Testis (tissue), 2 donors: ENCODE measurements at regions not wholly inside any gene's neighbourhood (a gene's known extent, or its start where the extent isn't known, plus 50 kb on each side); places are given as distances from the start of the nearest gene placed in this dataset.

ENCODE experiments used
- POLR2A ChIP-seq: fragments of 450-650 bp; IDR thresholded peaks from one replicate; pipeline ENCODE4 v1.6.1; 2017; ENCODE audit warnings: antibody characterized with exemption, mild to moderate bottlenecking, moderate library complexity
- TF ChIP-seq, protein P1 (sequence below), 3 experiments: fragments of 450-650 bp in 2 of 3; fragments of 200-600 bp in 1 of 3; sonication (generic) in 1 of 3; IDR thresholded peaks; one replicate each; pipeline ENCODE4 v1.5.1; 2016 to 2019; ENCODE audit warnings: antibody characterized with exemption in 3 of 3, mild to moderate bottlenecking in 2 of 3, moderate library complexity in 1 of 3

DNA sequence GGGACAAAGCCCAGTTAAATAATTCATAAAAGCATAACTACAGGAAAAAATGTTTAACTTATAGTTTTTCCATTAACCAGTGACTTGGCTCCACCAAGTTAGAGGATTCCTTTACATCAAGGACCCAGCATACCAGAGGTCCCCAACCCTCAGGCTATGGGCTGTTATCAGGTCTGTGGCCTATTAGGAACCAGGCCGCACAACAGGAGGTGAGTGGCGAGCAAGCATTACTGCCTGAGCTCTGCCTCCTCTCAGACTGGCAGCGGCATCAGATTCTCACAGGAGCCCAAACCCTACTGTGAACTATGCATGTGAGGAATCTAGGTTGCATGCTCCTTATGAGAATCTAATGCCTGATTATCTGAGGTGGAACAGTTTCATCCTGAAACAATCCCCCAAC, 303.1 kb downstream of the ELAVL2 start:
- TF ChIP-seq, protein P1, sequence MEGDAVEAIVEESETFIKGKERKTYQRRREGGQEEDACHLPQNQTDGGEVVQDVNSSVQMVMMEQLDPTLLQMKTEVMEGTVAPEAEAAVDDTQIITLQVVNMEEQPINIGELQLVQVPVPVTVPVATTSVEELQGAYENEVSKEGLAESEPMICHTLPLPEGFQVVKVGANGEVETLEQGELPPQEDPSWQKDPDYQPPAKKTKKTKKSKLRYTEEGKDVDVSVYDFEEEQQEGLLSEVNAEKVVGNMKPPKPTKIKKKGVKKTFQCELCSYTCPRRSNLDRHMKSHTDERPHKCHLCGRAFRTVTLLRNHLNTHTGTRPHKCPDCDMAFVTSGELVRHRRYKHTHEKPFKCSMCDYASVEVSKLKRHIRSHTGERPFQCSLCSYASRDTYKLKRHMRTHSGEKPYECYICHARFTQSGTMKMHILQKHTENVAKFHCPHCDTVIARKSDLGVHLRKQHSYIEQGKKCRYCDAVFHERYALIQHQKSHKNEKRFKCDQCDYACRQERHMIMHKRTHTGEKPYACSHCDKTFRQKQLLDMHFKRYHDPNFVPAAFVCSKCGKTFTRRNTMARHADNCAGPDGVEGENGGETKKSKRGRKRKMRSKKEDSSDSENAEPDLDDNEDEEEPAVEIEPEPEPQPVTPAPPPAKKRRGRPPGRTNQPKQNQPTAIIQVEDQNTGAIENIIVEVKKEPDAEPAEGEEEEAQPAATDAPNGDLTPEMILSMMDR (IDR thresholded peaks at IDR 0.05): no peak
- TF ChIP-seq POLR2A: no peak
